Activated naive CD4-positive, alpha-beta T cell (primary cell): ENCODE measurements at regions not wholly inside any gene's neighbourhood (a gene's known extent, or its start where the extent isn't known, plus 50 kb on each side); places are given as distances from the start of the nearest gene placed in this dataset.

ENCODE experiments used
- DNase-seq, 4 experiments: peaks; one replicate each; lab custom pipeline; 2025; lab: John Stamatoyannopoulos, UW

GRCh38 chr3:22225161-22225560 lies 474.2 kb upstream of the ZNF385D start:
- DNase-seq, result no peak

- no peak for DNase-seq
Observed at GRCh38 chr3:22228705-22229104, 477.7 kb upstream of the ZNF385D start.

- no peak for DNase-seq
Observed at GRCh38 chr3:22231061-22231460, 480.1 kb upstream of the ZNF385D start.

- DNase-seq, result no peak
Observed at GRCh38 chr3:22236490-22237270, 485.7 kb upstream of the ZNF385D start.

GRCh38 chr3:22239011-22239410 lies 488.0 kb upstream of the ZNF385D start:
- DNase-seq, result no peak

GRCh38 chr3:22241110-22241509 lies 490.1 kb upstream of the ZNF385D start:
- DNase-seq, result no peak

- no peak for DNase-seq
Observed at GRCh38 chr3:22244761-22245521, 493.9 kb upstream of the ZNF385D start.

GRCh38 chr3:22245811-22246583 lies 495.0 kb upstream of the ZNF385D start:
- DNase-seq, result no peak

GRCh38 chr3:22249658-22250057 lies 498.6 kb upstream of the ZNF385D start:
- no peak for DNase-seq

- no peak for DNase-seq
Observed at GRCh38 chr3:22257252-22257651, 506.2 kb upstream of the ZNF385D start.

- DNase-seq, result no peak
Observed at GRCh38 chr3:22262386-22262785, 511.4 kb upstream of the ZNF385D start.

- no peak for DNase-seq
Observed at GRCh38 chr3:22263042-22263441, 512.0 kb upstream of the ZNF385D start.

GRCh38 chr3:22265403-22265802 lies 514.4 kb upstream of the ZNF385D start:
- no peak for DNase-seq

GRCh38 chr3:22269831-22270230 lies 518.8 kb upstream of the ZNF385D start:
- no peak for DNase-seq

- no peak for DNase-seq
Observed at GRCh38 chr3:22276351-22276750, 525.3 kb upstream of the ZNF385D start.

GRCh38 chr3:22284559-22284958 lies 533.5 kb upstream of the ZNF385D start:
- DNase-seq, result no peak

- no peak for DNase-seq
Observed at GRCh38 chr3:22288756-22289155, 537.7 kb upstream of the ZNF385D start.

- DNase-seq, result no peak
Observed at GRCh38 chr3:22292681-22293080, 541.7 kb upstream of the ZNF385D start.

GRCh38 chr3:22296601-22297000 lies 545.6 kb upstream of the ZNF385D start:
- DNase-seq, result no peak

- no peak for DNase-seq
Observed at GRCh38 chr3:22297436-22297835, 546.4 kb upstream of the ZNF385D start.

- DNase-seq, result no peak
Observed at GRCh38 chr3:22306454-22306853, 555.4 kb upstream of the ZNF385D start.

GRCh38 chr3:22308871-22309270 lies 557.9 kb upstream of the ZNF385D start:
- DNase-seq, result no peak

GRCh38 chr3:22315925-22316324 lies 564.9 kb upstream of the ZNF385D start:
- no peak for DNase-seq
